Panc1 (cell line): ENCODE measurements at regions not wholly inside any gene's neighbourhood (a gene's known extent, or its start where the extent isn't known, plus 50 kb on each side); places are given as distances from the start of the nearest gene placed in this dataset.

Experiments
- ATAC-seq: fragments of 200-7000 bp; cut with Tn5 transposase; 2 replicates; pipeline ENCODE4 v1.9.1; 2020; ENCODE audit warnings: mild to moderate bottlenecking, moderate library complexity
- BruUV-seq: library from RNA; stranded (reverse); fragments of 400-500 nt; replicated peaks from 2 replicates; lab custom pipeline; 2021; lab: Mats Ljungman, UMichigan
- CTCF ChIA-PET: fragments of 300-600 bp; sonication (Branson Sonifier 250); formaldehyde crosslinking; loops from one replicate; lab custom pipeline; 2022; ENCODE audit warnings: antibody characterized with exemption; lab: Charles Lee
- POLR2A ChIA-PET: fragments of 300-600 bp; sonication (Branson Sonifier 250); formaldehyde crosslinking; loops from one replicate; lab custom pipeline; 2022; ENCODE audit warnings: antibody characterized with exemption; lab: Charles Lee
- DNase-seq: peaks from one replicate; pipeline ENCODE4 v3.0.0-alpha.2; 2010; ENCODE audit warnings: low read depth, low spot score
- H3K27ac ChIP-seq: 2 replicates; pipeline ENCODE4 v1.5.1; 2011; ENCODE audit warnings: mild to moderate bottlenecking, low read length, inconsistent platforms
- H3K27me3 ChIP-seq: fragments of 200-500 bp; sonication (Bioruptor generic); 2 replicates; pipeline ENCODE4 v1.6.0; 2014; ENCODE audit warnings: low read length, inconsistent platforms; ENCODE audit not compliant: control insufficient read depth, insufficient read depth
- H3K36me3 ChIP-seq: fragments of 200-500 bp; sonication (Bioruptor generic); 2 replicates; pipeline ENCODE4 v1.5.1; 2014; ENCODE audit warnings: inconsistent platforms, mild to moderate bottlenecking, low read length, moderate library complexity; ENCODE audit not compliant: control insufficient read depth, insufficient read depth
- H3K4me1 ChIP-seq: 2 replicates; pipeline ENCODE4 v1.5.1; 2011; ENCODE audit warnings: inconsistent platforms, mild to moderate bottlenecking, low read length, moderate library complexity; ENCODE audit not compliant: control insufficient read depth, insufficient read depth
- H3K4me3 ChIP-seq, 2 experiments: 2 replicates each; pipeline ENCODE4 v1.5.1; 2011 to 2012; ENCODE audit warnings: low read depth in 2 of 2, low read length in 2 of 2, mild to moderate bottlenecking in 2 of 2, inconsistent platforms in 1 of 2, moderate library complexity in 1 of 2
- H3K9me3 ChIP-seq: fragments of 200-500 bp; sonication (Bioruptor generic); 2 replicates; pipeline ENCODE4 v1.5.1; 2014; ENCODE audit warnings: low read depth, mild to moderate bottlenecking, inconsistent platforms, low read length, moderate library complexity; ENCODE audit not compliant: control insufficient read depth, insufficient read depth
- CTCF ChIP-seq: fragments of 450-650 bp; IDR thresholded peaks from 2 replicates; pipeline ENCODE4 v1.5.1; 2017; ENCODE audit warnings: mild to moderate bottlenecking
- POLR2AphosphoS5 ChIP-seq: IDR thresholded peaks from 2 replicates; pipeline ENCODE4 v1.6.1; 2012; ENCODE audit warnings: mild to moderate bottlenecking, low read depth, low read length, moderate library complexity
- REST ChIP-seq, 2 experiments: IDR thresholded peaks; 2 replicates each; pipeline ENCODE4 v1.6.1; 2011 to 2012; ENCODE audit warnings: low read depth in 2 of 2, control low read depth in 1 of 2, low read length in 1 of 2, mild to moderate bottlenecking in 1 of 2, moderate library complexity in 1 of 2; ENCODE audit not compliant: insufficient read depth in 1 of 2
- SIN3A ChIP-seq: IDR thresholded peaks from 2 replicates; pipeline ENCODE4 v1.6.1; 2012; ENCODE audit warnings: low read depth, mild to moderate bottlenecking, low read length, moderate library complexity, borderline replicate concordance; ENCODE audit not compliant: insufficient read depth
- TCF7L2 ChIP-seq: IDR thresholded peaks from 2 replicates; pipeline ENCODE4 v1.6.1; 2011; ENCODE audit warnings: mild to moderate bottlenecking, low read depth, low read length, inconsistent platforms
- in situ Hi-C: cut with HindIII; loops from 2 replicates; pipeline ENCODE4 v1.10.0; 2016; ENCODE audit warnings: low sequenced_read_pairs, low pct_unique_long_range_greater_than_20kb
- intact Hi-C: fragments of 100-400 bp; cut with micrococcal nuclease; formaldehyde crosslinking; loops from one replicate; pipeline ENCODE4 v1.10.0; 2022; ENCODE audit not compliant: unreplicated experiment

- TF ChIP-seq CTCF (no peak), TCF7L2 (no peak), POLR2AphosphoS5 (no peak), REST (IDR thresholded peaks at IDR 0.05; ENCODE audit: insufficient read depth in 1 of 2, low read depth in 2 of 2, low read length in 1 of 2) (no peak), SIN3A (no peak)
- ChIA-PET CTCF (no interaction called here), POLR2A (no interaction called here)
- in situ Hi-C loops (no loop called here), intact Hi-C loops (no loop called here)
- Histone ChIP-seq H3K4me3 (no peak overlapping the region), H3K4me1 (no peaks in the 10 kb centered on the region), H3K36me3 (no peaks in the 10 kb centered on the region), H3K9me3 (no peaks in the 10 kb centered on the region), H3K27ac (no peak overlapping the region), H3K27me3 (no peaks in the 10 kb centered on the region)
- ATAC-seq (no peak), DNase-seq (no peak)
- BruUV-seq, result no TSS peak
Measured at GRCh38 chr5:99835791-99836190, 699.4 kb upstream of the FAM174A start.

- intact Hi-C loops (no loop called here), in situ Hi-C loops (no loop called here)
- ChIA-PET CTCF (no interaction called here), POLR2A (no interaction called here)
- H3K4me3 ChIP-seq, result no peak overlapping the region
- BruUV-seq, result no TSS peak
- no peaks in the 10 kb centered on the region for H3K27me3 ChIP-seq
- H3K4me1 ChIP-seq, result no peaks in the 10 kb centered on the region
- H3K9me3 ChIP-seq, result no peaks in the 10 kb centered on the region
- DNase-seq (no peak), ATAC-seq (no peak)
- no peaks in the 10 kb centered on the region for H3K36me3 ChIP-seq
- no peak for TF ChIP-seq POLR2AphosphoS5
- no peak for TF ChIP-seq CTCF
- no peak for TF ChIP-seq SIN3A
- TF ChIP-seq REST (IDR thresholded peaks at IDR 0.05; ENCODE audit: insufficient read depth in 1 of 2, low read depth in 2 of 2, low read length in 1 of 2), result no peak
- TF ChIP-seq TCF7L2, result no peak
- H3K27ac ChIP-seq, result no peak overlapping the region
Measured at GRCh38 chr5:99827136-99827535, 708.0 kb upstream of the FAM174A start.
